Muscle layer of colon (tissue), 2 donors: ENCODE measurements at regions not wholly inside any gene's neighbourhood (a gene's known extent, or its start where the extent isn't known, plus 50 kb on each side); places are given as distances from the start of the nearest gene placed in this dataset.
"Not testable (repeated sequence)": the region's sequence is repeated elsewhere in the genome, so short reads cannot be mapped to it uniquely, and the experiment has no call there.

Experiments
- H3K27ac ChIP-seq: one replicate; pipeline ENCODE4 v1.7.0; 2013; ENCODE audit warnings: low read depth, mild to moderate bottlenecking, low read length, moderate library complexity
- H3K27me3 ChIP-seq, 2 donors: one replicate each; pipeline ENCODE4 v1.7.0; 2013; ENCODE audit warnings: low read length in 2 of 2, mild to moderate bottlenecking in 2 of 2; ENCODE audit not compliant: insufficient read depth in 2 of 2, control insufficient read depth in 1 of 2
- H3K36me3 ChIP-seq: one replicate; pipeline ENCODE4 v1.7.0; 2013; ENCODE audit warnings: mild to moderate bottlenecking, low read length; ENCODE audit not compliant: insufficient read depth
- H3K4me1 ChIP-seq: one replicate; pipeline ENCODE4 v1.7.0; 2013; ENCODE audit warnings: mild to moderate bottlenecking, low read length; ENCODE audit not compliant: insufficient read depth
- H3K4me3 ChIP-seq, 2 donors: one replicate each; pipeline ENCODE4 v1.7.0; 2013; ENCODE audit warnings: low read length in 2 of 2, low read depth in 1 of 2, mild to moderate bottlenecking in 1 of 2, moderate library complexity in 1 of 2
- H3K9ac ChIP-seq: one replicate; pipeline ENCODE4 v1.7.0; 2013; ENCODE audit warnings: low read length
- H3K9me3 ChIP-seq: one replicate; pipeline ENCODE4 v1.7.0; 2013; ENCODE audit warnings: mild to moderate bottlenecking, low read length
- donor health status: abdominal sarcoma.
- donor health status: Adenocarcinoma of cecum.

DNA sequence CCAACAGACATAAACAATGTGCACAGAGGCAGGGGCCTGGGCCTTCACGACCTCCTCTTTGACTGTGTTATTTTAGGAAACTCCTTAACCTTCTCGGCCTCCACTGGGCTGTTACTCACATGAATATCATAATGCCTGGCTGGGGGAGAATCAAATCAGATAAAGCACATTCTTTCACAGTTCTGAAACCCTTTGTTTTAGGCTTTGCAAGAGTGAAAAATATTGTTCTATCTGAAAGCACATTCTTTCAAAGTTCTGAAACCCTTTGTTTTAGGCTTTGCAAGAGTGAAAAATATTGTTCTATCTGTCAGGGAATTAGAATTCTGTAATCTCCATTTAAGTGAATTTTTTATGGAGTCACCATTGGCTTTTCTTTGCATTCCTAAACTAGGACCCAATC is 50.7 kb upstream of the SYNDIG1 start:
- H3K9me3 ChIP-seq = no peaks in the 10 kb centered on the region
- no peaks in the 10 kb centered on the region for H3K36me3 ChIP-seq
- no peak overlapping the region for H3K27ac ChIP-seq
- H3K9ac ChIP-seq = no peak overlapping the region
- H3K4me1 ChIP-seq = no peaks in the 10 kb centered on the region
- H3K4me3 ChIP-seq = no peak overlapping the region
- H3K27me3 ChIP-seq = no peaks in the 10 kb centered on the region

DNA sequence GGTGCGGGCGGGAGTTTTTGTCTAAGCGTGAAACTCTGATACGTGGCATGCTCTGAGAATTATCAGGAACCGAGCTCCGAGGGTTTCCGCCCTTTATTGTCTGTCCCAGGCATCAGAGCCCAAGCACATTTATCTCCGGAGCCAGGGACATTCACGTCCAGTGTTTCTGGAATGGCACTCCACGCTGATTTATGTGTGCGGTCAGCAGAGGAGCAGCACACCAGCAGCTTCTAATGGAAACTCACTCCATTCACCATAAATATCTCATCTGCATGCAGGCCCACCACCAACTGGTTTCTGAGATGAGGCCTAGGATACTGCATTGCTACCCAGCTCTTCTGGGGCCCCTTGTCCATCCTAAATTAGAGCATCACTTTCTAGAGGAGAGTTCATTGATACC is 51.9 kb upstream of the SYNDIG1 start:
- no peaks in the 10 kb centered on the region for H3K9me3 ChIP-seq
- no peaks in the 10 kb centered on the region for H3K4me1 ChIP-seq
- H3K4me3 ChIP-seq = no peak overlapping the region
- no peak overlapping the region for H3K9ac ChIP-seq
- H3K27me3 ChIP-seq = no peaks in the 10 kb centered on the region
- H3K27ac ChIP-seq = no peak overlapping the region
- no peaks in the 10 kb centered on the region for H3K36me3 ChIP-seq

DNA sequence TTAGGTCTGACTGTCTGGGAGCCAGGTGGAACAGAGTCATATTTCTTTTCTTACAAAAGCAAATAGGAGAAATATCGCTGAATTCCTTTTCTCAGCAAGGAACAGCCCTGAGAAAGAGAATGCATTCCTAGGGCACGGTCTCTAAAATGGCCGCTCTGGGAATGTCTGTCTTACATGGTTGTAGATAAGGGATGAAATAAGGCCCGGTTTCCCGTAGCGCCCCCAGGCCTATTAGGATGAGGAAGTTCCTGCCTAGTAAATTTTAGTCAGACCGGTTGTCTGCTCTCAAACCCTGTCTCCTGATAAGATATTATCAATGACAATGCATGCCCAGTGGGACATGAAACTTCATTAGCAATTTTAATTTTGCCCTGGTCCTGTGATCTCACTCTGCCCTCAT is 54.0 kb upstream of the SYNDIG1 start:
- not testable (repeated sequence) for H3K9me3 ChIP-seq, H3K4me3 ChIP-seq, H3K27me3 ChIP-seq, H3K4me1 ChIP-seq, H3K9ac ChIP-seq, H3K27ac ChIP-seq, H3K36me3 ChIP-seq

DNA sequence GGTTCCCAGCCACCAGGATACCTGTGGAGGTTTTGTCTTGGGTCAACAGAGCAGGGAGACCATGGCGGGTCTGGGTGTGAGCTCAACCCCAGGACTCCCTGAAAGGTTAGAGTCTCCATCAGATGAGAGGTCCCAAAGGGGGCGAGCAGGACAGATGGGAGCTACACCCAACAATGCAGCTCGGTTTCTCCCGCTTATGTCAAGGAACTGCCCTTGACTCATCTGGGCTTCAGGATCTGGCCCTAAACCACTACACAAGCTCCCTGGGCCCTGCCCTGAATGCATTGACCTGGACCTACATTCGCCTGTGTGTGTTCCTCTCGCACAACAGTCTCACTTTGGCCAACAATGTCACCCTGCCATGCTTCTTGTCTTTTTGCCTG is 57.6 kb upstream of the SYNDIG1 start:
- Histone ChIP-seq H3K36me3 (no peaks in the 10 kb centered on the region), H3K27ac (no peak overlapping the region), H3K27me3 (no peaks in the 10 kb centered on the region), H3K4me1 (no peaks in the 10 kb centered on the region), H3K9me3 (no peaks in the 10 kb centered on the region), H3K9ac (no peak overlapping the region), H3K4me3 (no peak overlapping the region)

DNA sequence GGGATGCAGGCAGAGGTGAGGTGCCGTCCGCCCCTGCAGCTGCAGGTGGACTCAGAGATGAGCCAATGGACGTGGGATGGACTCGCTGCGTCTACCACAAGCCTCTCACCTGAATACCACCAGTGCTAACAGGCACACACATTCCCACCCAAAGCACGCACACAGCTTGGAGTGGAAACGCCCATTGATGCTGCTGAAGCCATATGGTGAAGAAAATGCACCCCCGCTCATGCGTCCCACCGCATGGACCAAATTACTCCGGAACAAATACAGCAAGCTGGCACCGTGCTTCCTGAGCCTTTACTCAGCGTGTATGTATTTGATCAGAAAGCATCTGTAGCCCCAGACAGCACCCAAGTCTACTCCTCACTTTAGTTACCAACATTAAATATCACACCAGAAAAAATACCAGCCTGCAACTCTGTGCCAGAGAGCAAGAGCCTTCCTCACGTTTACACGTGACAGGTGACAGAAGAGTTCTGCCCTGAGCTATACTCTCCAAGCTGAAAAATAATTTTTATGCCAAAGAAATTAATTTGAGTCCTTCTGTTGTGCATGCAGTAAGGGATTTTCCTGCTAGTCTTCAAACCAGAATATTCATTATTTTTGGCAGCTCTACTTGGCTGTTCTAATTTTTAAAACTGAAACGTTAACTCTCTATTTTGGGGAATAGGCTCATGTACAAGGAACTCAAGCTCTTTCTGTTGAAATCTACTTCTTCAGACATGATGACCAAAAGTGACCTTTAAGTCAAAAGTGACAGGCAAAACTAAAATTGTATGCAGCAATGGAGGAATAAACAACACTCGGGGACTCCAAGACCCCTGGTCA is 58.2 kb upstream of the SYNDIG1 start:
- Histone ChIP-seq H3K4me1 (no peaks in the 10 kb centered on the region), H3K9ac (no peak overlapping the region), H3K4me3 (no peak overlapping the region), H3K27ac (no peak overlapping the region), H3K27me3 (no peaks in the 10 kb centered on the region), H3K36me3 (no peaks in the 10 kb centered on the region), H3K9me3 (no peaks in the 10 kb centered on the region)

DNA sequence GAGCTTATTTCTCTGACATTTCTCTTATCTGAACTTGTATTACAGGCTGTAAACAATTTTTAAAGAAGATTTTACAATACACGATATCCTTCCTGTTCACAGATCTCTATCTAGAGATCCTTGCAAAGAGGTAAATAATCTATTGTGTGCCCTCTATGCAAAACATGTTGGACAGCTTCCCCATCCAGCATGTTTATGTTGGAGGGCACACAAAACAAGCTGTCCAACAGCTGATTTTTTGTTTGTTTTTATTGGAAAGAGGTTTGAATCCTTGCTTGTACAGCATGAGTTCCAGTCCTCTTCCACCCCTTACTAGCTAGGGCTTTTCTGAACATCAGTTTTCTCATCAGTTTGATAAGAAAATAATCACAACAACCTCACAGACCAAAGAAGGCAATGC is 62.3 kb upstream of the SYNDIG1 start:
- Histone ChIP-seq H3K9me3 (no peaks in the 10 kb centered on the region), H3K27ac (no peak overlapping the region), H3K36me3 (no peaks in the 10 kb centered on the region), H3K27me3 (no peaks in the 10 kb centered on the region), H3K9ac (no peak overlapping the region), H3K4me1 (no peaks in the 10 kb centered on the region), H3K4me3 (no peak overlapping the region)

DNA sequence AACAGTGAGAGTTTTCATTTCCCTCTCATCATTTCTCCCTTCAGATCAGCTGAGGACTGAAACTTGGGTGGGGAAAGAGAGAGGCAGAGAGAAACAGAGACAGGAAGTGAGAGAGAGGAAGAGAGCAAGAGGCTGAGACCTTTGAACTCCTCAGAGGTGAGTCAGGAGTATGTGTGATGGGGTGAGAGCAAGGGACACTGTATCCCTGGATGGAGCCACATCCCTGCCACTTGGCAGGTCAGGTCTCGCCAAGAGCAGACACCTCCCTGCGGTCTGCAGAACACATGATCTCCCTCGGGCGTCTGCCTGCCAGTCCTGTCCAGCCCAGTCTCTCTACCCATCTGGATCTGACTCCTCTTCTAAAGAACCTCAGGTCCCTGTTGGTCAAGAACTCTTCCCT is 62.7 kb upstream of the SYNDIG1 start:
- H3K27ac ChIP-seq = no peak overlapping the region
- no peaks in the 10 kb centered on the region for H3K27me3 ChIP-seq
- H3K9me3 ChIP-seq = no peaks in the 10 kb centered on the region
- no peak overlapping the region for H3K4me3 ChIP-seq
- no peaks in the 10 kb centered on the region for H3K36me3 ChIP-seq
- H3K9ac ChIP-seq = no peak overlapping the region
- H3K4me1 ChIP-seq = no peaks in the 10 kb centered on the region

DNA sequence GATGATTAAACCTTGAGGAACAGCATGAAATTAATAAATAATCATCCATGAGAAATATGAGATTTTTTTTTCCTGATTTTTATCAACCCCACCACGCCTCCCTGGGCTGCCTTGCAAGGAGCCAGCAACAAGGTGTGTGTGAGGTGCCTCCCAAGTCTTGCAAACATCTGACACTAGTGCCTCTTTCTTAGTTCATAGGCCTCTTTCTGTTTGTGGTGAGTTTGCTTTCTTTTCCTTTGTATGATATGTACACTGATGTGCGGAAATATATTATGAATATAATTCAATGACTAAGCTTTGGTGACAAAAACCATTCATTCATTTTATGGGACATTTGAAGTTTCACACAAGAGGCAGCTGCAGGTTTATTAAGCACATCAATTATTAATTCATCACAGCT is 63.2 kb upstream of the SYNDIG1 start:
- Histone ChIP-seq H3K27me3 (no peaks in the 10 kb centered on the region), H3K9ac (no peak overlapping the region), H3K4me3 (no peak overlapping the region), H3K4me1 (no peaks in the 10 kb centered on the region), H3K9me3 (no peaks in the 10 kb centered on the region), H3K27ac (no peak overlapping the region), H3K36me3 (no peaks in the 10 kb centered on the region)

DNA sequence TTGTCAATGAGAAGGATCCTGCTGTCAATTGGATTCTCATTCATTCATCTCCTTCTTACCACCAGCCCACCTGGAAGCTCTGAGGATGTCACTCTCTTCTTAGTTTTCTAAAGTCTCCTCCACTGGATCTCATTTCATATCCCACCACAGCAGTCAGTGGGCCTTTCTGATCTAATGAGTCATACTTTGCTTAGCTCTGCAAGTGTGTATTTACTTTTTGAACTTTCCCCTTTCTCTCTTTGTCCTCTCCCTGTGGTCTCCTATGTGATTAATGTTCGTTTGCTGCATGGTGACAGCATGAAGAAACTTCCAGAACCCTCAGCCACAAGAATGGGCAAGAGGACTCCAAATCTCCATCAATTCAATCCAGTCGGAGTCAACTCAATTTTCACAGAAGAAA is 63.6 kb upstream of the SYNDIG1 start:
- Histone ChIP-seq H3K4me1 (no peaks in the 10 kb centered on the region), H3K27ac (no peak overlapping the region), H3K4me3 (no peak overlapping the region), H3K9me3 (no peaks in the 10 kb centered on the region), H3K9ac (no peak overlapping the region), H3K36me3 (no peaks in the 10 kb centered on the region), H3K27me3 (no peaks in the 10 kb centered on the region)

DNA sequence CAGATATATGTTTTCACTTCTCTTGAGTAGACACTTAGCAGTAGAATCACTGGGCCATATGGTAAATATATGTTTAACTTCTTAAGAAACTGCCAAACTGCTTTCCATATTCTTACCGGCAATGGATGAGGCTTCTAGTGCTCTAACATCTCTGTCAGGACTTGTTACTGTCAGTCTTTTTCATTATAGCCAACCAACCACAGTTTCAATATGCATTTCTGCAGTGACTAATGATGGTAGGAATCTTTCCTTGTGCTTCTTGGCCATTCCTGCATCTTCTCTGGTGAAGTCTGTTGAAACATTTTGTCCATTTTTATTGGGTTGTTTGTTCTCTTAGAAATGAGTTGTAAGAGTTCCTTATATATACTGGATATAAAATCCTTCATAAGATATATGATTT is 66.0 kb upstream of the SYNDIG1 start:
- H3K9me3 ChIP-seq = no peaks in the 10 kb centered on the region
- H3K4me3 ChIP-seq = no peak overlapping the region
- no peaks in the 10 kb centered on the region for H3K36me3 ChIP-seq
- H3K27ac ChIP-seq = no peak overlapping the region
- no peak overlapping the region for H3K9ac ChIP-seq
- no peaks in the 10 kb centered on the region for H3K27me3 ChIP-seq
- no peaks in the 10 kb centered on the region for H3K4me1 ChIP-seq

DNA sequence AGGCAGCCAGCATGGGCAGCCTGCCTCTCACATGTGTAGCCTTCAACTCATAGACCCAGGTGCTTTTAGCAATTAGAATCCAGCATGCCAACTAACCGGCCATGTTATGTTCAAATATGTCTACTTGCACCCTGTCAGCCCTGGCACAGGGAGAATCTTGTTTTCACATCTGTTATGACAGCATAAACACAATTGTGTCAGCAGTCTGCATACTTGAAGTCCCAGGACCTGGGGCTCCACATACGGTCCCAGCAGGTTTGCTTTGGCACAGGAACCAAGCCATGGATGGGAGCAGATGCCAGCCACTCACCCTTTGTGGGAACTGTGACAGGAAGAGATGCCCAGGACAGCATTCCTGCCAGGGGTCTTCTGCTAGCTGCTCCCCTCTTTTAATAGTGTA is 67.2 kb upstream of the SYNDIG1 start:
- Histone ChIP-seq H3K27me3 (no peaks in the 10 kb centered on the region), H3K9ac (no peak overlapping the region), H3K27ac (no peak overlapping the region), H3K4me3 (no peak overlapping the region), H3K4me1 (no peaks in the 10 kb centered on the region), H3K9me3 (no peaks in the 10 kb centered on the region), H3K36me3 (no peaks in the 10 kb centered on the region)

DNA sequence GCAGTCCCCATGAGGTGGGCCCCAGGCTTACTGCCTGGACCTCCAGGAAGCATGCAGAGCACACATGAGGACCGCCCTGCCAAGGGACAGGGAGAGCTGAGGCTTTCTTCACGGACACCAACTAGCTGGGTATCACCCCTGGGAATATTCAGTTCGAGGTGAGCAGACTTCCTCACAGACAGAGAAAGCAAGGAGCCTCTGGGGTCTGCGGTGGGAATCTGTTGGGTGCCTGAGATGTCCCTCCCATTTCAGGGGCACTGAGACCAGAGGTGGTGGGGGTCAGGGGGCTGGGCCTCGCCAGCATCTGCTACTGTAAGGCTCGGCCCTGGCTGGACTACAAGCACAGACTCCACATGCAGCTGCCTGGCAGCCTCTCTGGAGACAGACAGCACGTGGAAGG is 74.3 kb upstream of the SYNDIG1 start:
- Histone ChIP-seq H3K4me1 (no peaks in the 10 kb centered on the region), H3K27me3 (no peaks in the 10 kb centered on the region), H3K36me3 (no peaks in the 10 kb centered on the region), H3K27ac (no peak overlapping the region), H3K9ac (no peak overlapping the region), H3K4me3 (no peak overlapping the region), H3K9me3 (no peaks in the 10 kb centered on the region)
